BE2C (cell line): ENCODE measurements at regions not wholly inside any gene's neighbourhood (a gene's known extent, or its start where the extent isn't known, plus 50 kb on each side); places are given as distances from the start of the nearest gene placed in this dataset.

Experiments used
- DNase-seq: peaks from one replicate; pipeline ENCODE4 v3.0.0-alpha.2; 2020
- H3K27me3 ChIP-seq: fragments of 250-450 bp; sonication (Bioruptor Pico); 2 replicates; pipeline ENCODE4 v1.5.1; 2020; ENCODE audit warnings: mild to moderate bottlenecking
- H3K36me3 ChIP-seq: fragments of 250-450 bp; sonication (Bioruptor Pico); 2 replicates; pipeline ENCODE4 v1.5.1; 2020; ENCODE audit warnings: mild to moderate bottlenecking
- H3K4me1 ChIP-seq: fragments of 250-450 bp; sonication (Bioruptor Pico); 2 replicates; pipeline ENCODE4 v1.5.1; 2020
- H3K4me3 ChIP-seq: 2 replicates; pipeline ENCODE4 v1.5.1; 2011; ENCODE audit warnings: low read depth, low read length
- H3K9me3 ChIP-seq: fragments of 250-450 bp; sonication (Bioruptor Pico); 2 replicates; pipeline ENCODE4 v1.5.1; 2020
- CTCF ChIP-seq: IDR thresholded peaks from 2 replicates; pipeline ENCODE4 v1.5.1; 2012; ENCODE audit warnings: mild to moderate bottlenecking, low read depth, low read length

GRCh38 chr7:115552766-115553165, 477.8 kb downstream of the TFEC start:
- DNase-seq = no peak
- no peak for TF ChIP-seq CTCF
- H3K36me3 ChIP-seq = no peaks in the 10 kb centered on the region
- H3K9me3 ChIP-seq = no peaks in the 10 kb centered on the region
- no peaks in the 10 kb centered on the region for H3K4me1 ChIP-seq
- no peak overlapping the region for H3K4me3 ChIP-seq
- no peaks in the 10 kb centered on the region for H3K27me3 ChIP-seq

GRCh38 chr7:115549910-115550309, 480.7 kb downstream of the TFEC start:
- Histone ChIP-seq H3K4me3 (no peak overlapping the region), H3K27me3 (no peaks in the 10 kb centered on the region), H3K36me3 (no peaks in the 10 kb centered on the region), H3K9me3 (no peaks in the 10 kb centered on the region), H3K4me1 (no peaks in the 10 kb centered on the region)
- no peak for DNase-seq
- no peak for TF ChIP-seq CTCF

- H3K4me1 ChIP-seq = no peaks in the 10 kb centered on the region
- H3K9me3 ChIP-seq = no peaks in the 10 kb centered on the region
- DNase-seq = no peak
- no peak for TF ChIP-seq CTCF
- no peaks in the 10 kb centered on the region for H3K27me3 ChIP-seq
- H3K4me3 ChIP-seq = no peak overlapping the region
- no peaks in the 10 kb centered on the region for H3K36me3 ChIP-seq
Observed at GRCh38 chr7:115548756-115549155, 481.8 kb downstream of the TFEC start.

- no peaks in the 10 kb centered on the region for H3K36me3 ChIP-seq
- H3K4me1 ChIP-seq = no peaks in the 10 kb centered on the region
- no peak for DNase-seq
- H3K9me3 ChIP-seq = no peaks in the 10 kb centered on the region
- no peaks in the 10 kb centered on the region for H3K27me3 ChIP-seq
- H3K4me3 ChIP-seq = no peak overlapping the region
- TF ChIP-seq CTCF = no peak
Observed at GRCh38 chr7:115546790-115547189, 483.8 kb downstream of the TFEC start.

GRCh38 chr7:115533785-115534184, 496.8 kb downstream of the TFEC start:
- H3K36me3 ChIP-seq = no peaks in the 10 kb centered on the region
- no peaks in the 10 kb centered on the region for H3K27me3 ChIP-seq
- no peak overlapping the region for H3K4me3 ChIP-seq
- no peaks in the 10 kb centered on the region for H3K4me1 ChIP-seq
- no peak for DNase-seq
- TF ChIP-seq CTCF = no peak
- H3K9me3 ChIP-seq = no peaks in the 10 kb centered on the region

GRCh38 chr7:115526278-115526677, 504.3 kb downstream of the TFEC start:
- Histone ChIP-seq H3K4me3 (no peak overlapping the region), H3K27me3 (no peaks in the 10 kb centered on the region), H3K9me3 (no peaks in the 10 kb centered on the region), H3K36me3 (no peaks in the 10 kb centered on the region), H3K4me1 (no peaks in the 10 kb centered on the region)
- TF ChIP-seq CTCF = no peak
- DNase-seq = no peak
